B cell (primary cell): ENCODE measurements at regions not wholly inside any gene's neighbourhood (a gene's known extent, or its start where the extent isn't known, plus 50 kb on each side); places are given as distances from the start of the nearest gene placed in this dataset.
"Not testable (repeated sequence)": the region's sequence is repeated elsewhere in the genome, so short reads cannot be mapped to it uniquely, and the experiment has no call there.

Experiments used
- ATAC-seq: fragments of 200-7000 bp; cut with Tn5 transposase; one replicate; pipeline ENCODE4 v1.10.0; 2021; ENCODE audit warnings: low read depth, mild to moderate bottlenecking, moderate number of reproducible peaks, moderate library complexity
- CTCF ChIA-PET: fragments of 350-600 bp; sonication (Branson Sonifier 250); formaldehyde crosslinking; loops from one replicate; lab custom pipeline; 2021; ENCODE audit warnings: antibody characterized with exemption, inconsistent platforms; lab: Charles Lee
- POLR2A ChIA-PET: fragments of 350-600 bp; sonication (Branson Sonifier 250); formaldehyde crosslinking; loops from one replicate; lab custom pipeline; 2021; ENCODE audit warnings: antibody characterized with exemption; lab: Charles Lee
- DNase-seq: peaks from one replicate; pipeline ENCODE4 v3.0.0; 2013
- H2AFZ ChIP-seq: 2 replicates; pipeline ENCODE4 v1.6.1; 2012; ENCODE audit warnings: mild to moderate bottlenecking, low read depth, low read length; ENCODE audit not compliant: insufficient read depth, poor library complexity, severe bottlenecking
- H3K27ac ChIP-seq, 2 donors: 1 replicate in 1 of 2; 2 replicates in 1 of 2; pipeline ENCODE4 v1.5.1; 2012 to 2013; ENCODE audit warnings: low read length in 2 of 2, mild to moderate bottlenecking in 2 of 2, moderate library complexity in 1 of 2
- H3K27me3 ChIP-seq, 4 experiments: fragments of 200-600 bp in 1 of 4; sonication (generic) in 1 of 4; replicated peaks in 1 of 4; 1 replicate in 2 of 4; 2 replicates in 2 of 4; pipeline versions ENCODE4 v1.6.1 to v1.7.0; 2013 to 2016; ENCODE audit warnings: low read length in 3 of 4, mild to moderate bottlenecking in 2 of 4, mixed read lengths in 1 of 4, moderate library complexity in 1 of 4; ENCODE audit not compliant: insufficient read depth in 4 of 4, control insufficient read depth in 3 of 4; ENCODE audit errors: control extremely low read depth in 1 of 4
- H3K36me3 ChIP-seq, 2 experiments: replicated peaks in 1 of 2; 1 replicate in 1 of 2; 2 replicates in 1 of 2; pipeline versions ENCODE4 v1.6.1 to v1.7.1; 2013; ENCODE audit warnings: low read length in 1 of 2; ENCODE audit not compliant: insufficient read depth in 2 of 2, control insufficient read depth in 1 of 2; ENCODE audit errors: control extremely low read depth in 1 of 2, extremely low read depth in 1 of 2
- H3K4me1 ChIP-seq, 2 donors: fragments of 200-600 bp in 1 of 2; sonication (generic) in 1 of 2; 1 replicate in 1 of 2; 2 replicates in 1 of 2; pipeline versions ENCODE4 v1.5.1 to v1.6.1; 2013 to 2017; ENCODE audit warnings: low read length in 2 of 2; ENCODE audit not compliant: control insufficient read depth in 2 of 2, insufficient read depth in 2 of 2
- H3K4me2 ChIP-seq: replicated peaks from 2 replicates; pipeline ENCODE3; 2012; ENCODE audit warnings: mild to moderate bottlenecking, low read depth, low read length; ENCODE audit not compliant: poor library complexity, severe bottlenecking
- H3K4me3 ChIP-seq, 5 experiments: fragments of 200-600 bp in 1 of 5; sonication (generic) in 1 of 5; 1 replicate in 3 of 5; 2 replicates in 2 of 5; pipeline versions ENCODE4 v1.5.1 to v1.7.0; 2011 to 2016; ENCODE audit warnings: low read length in 4 of 5, mild to moderate bottlenecking in 4 of 5, low read depth in 2 of 5, control low read depth in 1 of 5, moderate library complexity in 1 of 5; ENCODE audit not compliant: insufficient read depth in 1 of 5; ENCODE audit errors: control extremely low read depth in 1 of 5, extremely low read depth in 1 of 5
- H3K79me2 ChIP-seq: fragments of 200-600 bp; sonication (generic); one replicate; pipeline ENCODE4 v1.6.0; 2016; ENCODE audit warnings: low read length; ENCODE audit not compliant: control insufficient read depth, insufficient read depth
- H3K9ac ChIP-seq: fragments of 200-600 bp; sonication (generic); 2 replicates; pipeline ENCODE4 v1.6.1; 2017; ENCODE audit warnings: mild to moderate bottlenecking, low read length, moderate library complexity
- H3K9me3 ChIP-seq, 3 donors: one replicate each; pipeline versions ENCODE4 v1.6.1 to v1.7.1; 2013; ENCODE audit warnings: low read length in 2 of 3; ENCODE audit not compliant: control insufficient read depth in 2 of 3, insufficient read depth in 1 of 3; ENCODE audit errors: control extremely low read depth in 1 of 3
- H4K20me1 ChIP-seq: 2 replicates; pipeline ENCODE4 v1.6.0; 2012; ENCODE audit warnings: mild to moderate bottlenecking, low read length; ENCODE audit not compliant: insufficient read depth, control insufficient read depth, poor library complexity, severe bottlenecking
- H3K27ac Mint-ChIP-seq: one replicate; pipeline ENCODE4 v1.8.0; 2021; ENCODE audit warnings: mixed read lengths
- H3K27me3 Mint-ChIP-seq: one replicate; pipeline ENCODE4 v1.8.0; 2021; ENCODE audit warnings: mixed read lengths
- H3K4me1 Mint-ChIP-seq: one replicate; pipeline ENCODE4 v1.8.0; 2021; ENCODE audit warnings: mixed read lengths
- H3K4me3 Mint-ChIP-seq: one replicate; pipeline ENCODE4 v1.8.0; 2021; ENCODE audit warnings: mixed read lengths
- H3K9me3 Mint-ChIP-seq: one replicate; pipeline ENCODE4 v1.8.0; 2022; ENCODE audit warnings: mixed read lengths; ENCODE audit not compliant: insufficient read depth
- WGBS: methylation state at CpG from one replicate; pipeline ENCODE4 v1.1.5; 2013; ENCODE audit warnings: missing lambda C conversion rate; ENCODE audit not compliant: insufficient coverage; 5-methylcytosine and 5-hydroxymethylcytosine counted together
- intact Hi-C: fragments of 100-400 bp; cut with micrococcal nuclease; formaldehyde crosslinking; loops from one replicate; pipeline ENCODE4 v1.10.0; 2022

DNA sequence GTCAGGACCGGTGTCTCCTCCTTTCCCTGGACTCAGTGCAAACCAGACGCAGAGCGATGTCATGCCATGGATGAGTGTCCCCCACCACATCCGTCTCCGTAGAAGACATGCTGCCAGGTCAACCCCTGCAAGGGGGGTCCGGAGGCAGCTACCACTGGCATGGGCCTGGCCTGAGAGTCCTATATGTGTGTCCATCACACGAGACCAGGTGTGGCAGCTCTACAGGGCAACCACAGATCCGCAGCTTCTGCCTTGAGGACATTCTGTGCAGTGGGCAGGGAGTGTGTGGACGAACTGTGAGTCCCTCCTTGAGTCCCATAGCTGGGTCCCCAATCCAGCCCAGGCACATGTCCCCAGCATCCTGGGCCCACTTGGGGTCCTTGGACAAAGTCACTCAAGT lies 133.6 kb downstream of the TNFRSF13B start:
- H3K9ac ChIP-seq, H3K27ac Mint-ChIP-seq, H4K20me1 ChIP-seq, H3K4me2 ChIP-seq, H3K4me3 ChIP-seq, H3K9me3 Mint-ChIP-seq, CTCF ChIA-PET, H3K9me3 ChIP-seq, ATAC-seq, H3K4me1 ChIP-seq, POLR2A ChIA-PET, H3K4me3 Mint-ChIP-seq, H3K27ac ChIP-seq, H3K79me2 ChIP-seq, H3K36me3 ChIP-seq, intact Hi-C loops, H3K4me1 Mint-ChIP-seq, H3K27me3 Mint-ChIP-seq, H2AFZ ChIP-seq, H3K27me3 ChIP-seq, DNase-seq: not testable (repeated sequence)
- 93% methylated on average over 3 of the region's 9 CpGs for WGBS

DNA sequence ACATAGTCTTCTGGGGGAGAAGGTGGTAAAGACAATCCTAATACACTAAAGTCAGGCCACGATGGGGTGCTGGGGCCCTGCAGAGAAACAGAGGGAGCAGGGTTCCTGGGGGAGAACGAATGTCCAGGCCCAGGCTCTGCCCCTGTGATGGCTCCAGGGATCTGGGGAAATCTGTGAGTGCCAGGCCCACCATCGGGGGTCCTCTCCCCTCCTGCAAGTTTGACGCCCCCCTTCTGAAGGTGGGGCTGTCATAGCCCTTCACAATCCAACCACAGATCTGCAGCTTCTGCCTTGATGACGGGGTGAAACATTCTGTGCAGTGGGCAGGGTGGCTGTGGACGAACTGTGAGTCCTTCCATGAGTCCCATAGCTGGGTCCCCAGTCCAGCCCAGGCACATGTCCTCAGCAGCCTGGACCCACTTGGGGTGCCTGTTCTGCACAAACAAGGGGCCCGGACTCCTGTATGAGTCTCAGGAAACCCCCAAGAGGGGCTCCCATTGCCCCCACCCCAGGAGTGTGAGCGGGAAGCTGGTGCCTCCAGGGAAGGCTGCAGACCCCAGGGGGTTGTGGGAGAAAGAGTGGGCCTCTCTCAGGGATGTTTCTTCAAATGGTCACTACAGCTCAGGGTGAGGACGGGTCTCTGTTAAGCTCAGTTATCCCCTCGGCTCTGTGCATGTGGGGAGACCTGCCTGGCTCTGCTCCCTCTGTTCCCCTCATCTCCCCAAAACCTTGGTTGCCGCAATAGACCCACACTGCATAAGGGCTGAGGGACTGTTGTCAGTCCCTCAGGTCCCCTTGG lies 134.3 kb downstream of the TNFRSF13B start:
- H3K9me3 ChIP-seq, H3K27ac ChIP-seq, H3K9ac ChIP-seq, H3K79me2 ChIP-seq, POLR2A ChIA-PET, H3K27me3 ChIP-seq, H3K36me3 ChIP-seq, intact Hi-C loops, H3K9me3 Mint-ChIP-seq, CTCF ChIA-PET, DNase-seq, H3K27ac Mint-ChIP-seq, ATAC-seq, H2AFZ ChIP-seq, H3K4me1 ChIP-seq, H3K4me2 ChIP-seq, H3K27me3 Mint-ChIP-seq, H4K20me1 ChIP-seq, H3K4me3 ChIP-seq, H3K4me3 Mint-ChIP-seq, H3K4me1 Mint-ChIP-seq: not testable (repeated sequence)
- WGBS: 80% methylated on average over 1 of the region's 11 CpGs

DNA sequence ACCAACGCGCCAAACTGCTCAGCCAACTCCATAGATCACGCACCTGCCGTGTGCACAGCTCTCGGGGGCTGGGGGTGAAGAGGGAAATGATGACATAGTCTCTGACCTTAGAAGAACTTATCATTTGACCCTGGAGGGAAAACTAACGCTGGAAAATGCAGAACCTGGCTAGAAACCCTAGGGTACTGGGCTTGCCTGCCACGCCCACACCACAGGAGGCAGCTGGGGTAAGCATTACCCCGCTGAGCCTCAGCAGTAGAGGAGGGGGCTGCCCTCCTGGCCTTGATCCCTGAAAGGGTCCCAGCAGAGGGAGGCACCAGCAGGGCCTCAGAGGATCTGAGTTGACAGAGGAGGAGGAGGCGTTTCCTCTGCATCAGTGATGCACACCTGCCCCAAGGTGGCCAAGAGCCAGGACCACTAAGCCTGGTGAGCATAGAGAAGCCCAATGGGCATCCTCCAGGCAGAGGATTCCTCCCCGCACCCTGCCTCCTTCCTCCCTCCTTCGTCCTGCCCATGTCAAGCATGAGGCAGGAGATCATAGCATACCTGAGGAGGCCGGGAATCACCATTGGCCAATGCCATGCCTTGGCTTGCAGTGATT lies 135.5 kb downstream of the TNFRSF13B start:
- H3K4me3 Mint-ChIP-seq, H3K4me2 ChIP-seq, CTCF ChIA-PET, H3K79me2 ChIP-seq, H3K4me1 Mint-ChIP-seq, H3K4me1 ChIP-seq, H3K9ac ChIP-seq, H3K27ac ChIP-seq, H3K36me3 ChIP-seq, POLR2A ChIA-PET, H2AFZ ChIP-seq, H4K20me1 ChIP-seq, H3K27me3 ChIP-seq, H3K9me3 Mint-ChIP-seq, ATAC-seq, H3K9me3 ChIP-seq, H3K27ac Mint-ChIP-seq, intact Hi-C loops, H3K27me3 Mint-ChIP-seq, DNase-seq, H3K4me3 ChIP-seq: not testable (repeated sequence)
- no CpG with 5 or more reads among the region's 12 CpGs for WGBS

DNA sequence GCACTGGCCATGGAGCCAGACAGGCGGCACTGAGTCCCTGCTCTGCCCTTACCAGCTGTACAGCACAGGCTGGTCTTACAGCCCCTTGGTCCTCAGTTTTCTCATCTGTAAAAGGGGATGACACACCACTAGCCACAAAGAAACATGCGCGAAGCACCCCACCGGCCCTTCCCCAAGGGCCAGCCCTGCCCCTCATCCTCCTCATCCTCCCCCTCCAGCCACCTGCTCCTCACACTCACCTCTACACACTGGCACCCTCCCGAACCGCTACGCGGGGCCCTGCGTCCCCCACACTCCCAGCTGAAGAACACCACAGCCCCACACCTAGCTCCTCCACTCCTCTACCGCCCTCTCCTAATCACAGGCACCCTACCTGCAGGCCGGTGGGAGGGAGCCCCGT lies 138.4 kb downstream of the TNFRSF13B start:
- H3K4me2 ChIP-seq, H3K4me3 Mint-ChIP-seq, H3K79me2 ChIP-seq, H3K27me3 ChIP-seq, H3K36me3 ChIP-seq, H3K9me3 ChIP-seq, H3K4me1 ChIP-seq, ATAC-seq, H4K20me1 ChIP-seq, POLR2A ChIA-PET, DNase-seq, H3K4me1 Mint-ChIP-seq, H3K27ac ChIP-seq, H3K4me3 ChIP-seq, H3K9me3 Mint-ChIP-seq, CTCF ChIA-PET, intact Hi-C loops, H3K27me3 Mint-ChIP-seq, H2AFZ ChIP-seq, H3K27ac Mint-ChIP-seq, H3K9ac ChIP-seq: not testable (repeated sequence)
- WGBS: no CpG with 5 or more reads among the region's 12 CpGs
